NOMO-1 treated with DMSO at 0.1 percent for 48 hours (cell line): ENCODE measurements at regions not wholly inside any gene's neighbourhood (a gene's known extent, or its start where the extent isn't known, plus 50 kb on each side); places are given as distances from the start of the nearest gene placed in this dataset.

Experiments used
- DNase-seq: peaks from one replicate; lab custom pipeline; 2025; ENCODE audit not compliant: unreplicated experiment; lab: John Stamatoyannopoulos, UW

DNA sequence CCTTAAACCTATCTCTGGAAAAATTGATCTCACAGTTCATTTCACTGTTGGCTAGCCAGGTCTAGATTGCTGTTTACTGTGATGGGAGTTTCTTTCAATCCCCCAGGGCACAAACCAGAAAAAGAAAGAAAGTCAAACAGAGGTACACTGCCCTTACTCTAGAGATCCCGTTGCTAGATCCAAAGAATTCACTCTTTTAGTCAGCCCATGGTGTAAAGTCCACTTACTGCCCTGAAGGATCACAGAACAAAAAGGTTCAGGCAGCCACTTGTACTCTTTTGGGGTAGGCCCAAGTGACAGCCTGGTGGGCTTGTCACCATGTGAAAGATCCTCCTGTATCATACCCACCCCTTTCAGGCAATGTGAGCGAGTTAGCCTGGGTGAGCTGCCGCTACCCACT, 162.6 kb upstream of the CCDC179 start:
- no peak for DNase-seq

DNA sequence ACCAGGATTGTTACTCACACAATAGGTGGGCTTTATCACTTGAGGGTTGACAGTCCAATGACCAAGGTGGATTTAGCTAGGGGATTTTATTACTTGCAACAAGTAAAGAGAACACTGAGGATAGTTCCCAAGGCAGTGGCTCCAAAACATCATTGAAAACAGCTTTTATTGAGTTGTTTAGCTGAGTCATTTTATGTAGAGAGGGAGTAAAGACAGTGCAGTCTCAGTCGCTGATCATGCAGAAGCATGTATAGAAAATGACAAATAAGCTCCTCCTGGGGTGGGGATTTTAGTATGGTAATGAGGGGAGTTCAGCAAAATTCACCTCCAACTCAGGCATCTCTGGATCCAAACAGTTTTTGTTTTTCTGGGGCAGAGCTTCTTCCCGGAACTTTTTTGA, 163.0 kb upstream of the CCDC179 start:
- DNase-seq = no peak

DNA sequence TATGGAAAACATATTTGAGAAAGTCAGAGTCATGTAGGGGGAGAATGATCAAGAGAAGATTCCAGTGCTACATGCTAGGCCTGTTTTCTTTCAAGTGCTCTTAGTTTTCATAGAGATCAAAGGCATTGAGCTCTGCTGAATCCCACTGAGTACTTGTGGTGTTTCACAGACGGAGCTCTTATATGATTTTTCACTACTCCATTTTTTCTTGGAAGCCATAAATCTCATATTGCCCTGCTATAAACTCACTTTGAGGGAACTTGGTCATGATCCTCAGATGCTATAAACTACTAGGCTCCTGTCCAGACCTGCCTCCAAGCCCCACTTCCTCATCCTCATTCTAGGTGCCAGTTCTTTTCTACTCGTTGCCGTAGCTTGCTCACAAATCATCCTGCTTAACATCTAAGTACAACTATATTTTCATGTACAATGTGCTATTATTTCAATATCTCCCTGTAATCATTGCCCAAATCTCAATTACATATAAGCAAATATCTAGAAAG, 180.8 kb upstream of the CCDC179 start:
- peak; percentile 5 for DNase-seq

DNA sequence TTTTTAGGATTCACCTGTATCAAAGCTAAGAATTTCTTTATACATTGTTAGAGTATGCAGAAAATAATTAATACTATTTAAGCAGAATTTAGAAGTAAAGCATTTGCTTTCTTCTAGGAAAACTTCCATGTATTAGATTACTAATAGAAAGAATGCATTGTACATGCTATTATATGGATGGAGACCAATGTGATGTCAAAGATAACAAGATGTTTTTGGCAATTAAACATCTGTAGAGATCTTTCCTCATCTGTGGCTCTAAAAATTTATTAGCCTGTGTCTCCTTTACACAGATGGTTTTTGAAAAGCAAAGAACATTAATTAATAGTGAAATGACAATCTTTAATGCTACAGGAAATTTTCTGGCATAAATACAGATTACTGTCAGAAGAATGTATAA, 198.4 kb upstream of the CCDC179 start:
- DNase-seq = no peak

- DNase-seq = no peak
Observed at GRCh38 chr11:23063276-23063675, 203.0 kb upstream of the CCDC179 start.

DNA sequence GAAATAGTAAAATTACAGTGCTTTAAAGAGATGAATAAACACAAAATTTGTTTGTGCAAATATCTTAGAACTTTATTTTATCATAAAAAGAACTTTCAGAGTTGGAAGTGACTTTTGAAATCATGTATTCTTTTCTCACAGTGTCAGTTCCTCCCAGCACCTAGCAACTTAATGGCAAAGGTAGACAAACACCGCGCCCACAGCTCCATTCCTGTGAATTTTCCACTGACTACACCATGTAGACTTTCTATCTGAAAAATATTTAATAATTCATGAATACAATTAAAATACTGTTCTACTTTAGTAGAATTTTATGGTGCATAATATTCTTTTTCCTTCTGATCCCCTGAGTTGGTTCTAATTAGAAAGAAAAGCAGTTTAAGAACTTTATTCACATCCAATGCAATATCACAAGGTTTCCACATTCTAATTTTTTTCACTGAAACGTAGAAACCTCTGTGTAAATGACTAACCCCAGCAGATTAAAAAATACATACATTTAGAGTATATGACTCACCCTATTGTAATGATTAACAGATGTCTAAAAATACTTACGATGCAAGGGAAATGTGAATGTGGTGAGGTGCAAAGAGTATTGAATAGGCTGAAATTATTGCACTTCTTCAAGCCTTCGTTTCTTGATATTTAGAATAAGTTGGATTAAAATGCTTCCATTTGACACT, 218.2 kb upstream of the CCDC179 start:
- no peak for DNase-seq

DNA sequence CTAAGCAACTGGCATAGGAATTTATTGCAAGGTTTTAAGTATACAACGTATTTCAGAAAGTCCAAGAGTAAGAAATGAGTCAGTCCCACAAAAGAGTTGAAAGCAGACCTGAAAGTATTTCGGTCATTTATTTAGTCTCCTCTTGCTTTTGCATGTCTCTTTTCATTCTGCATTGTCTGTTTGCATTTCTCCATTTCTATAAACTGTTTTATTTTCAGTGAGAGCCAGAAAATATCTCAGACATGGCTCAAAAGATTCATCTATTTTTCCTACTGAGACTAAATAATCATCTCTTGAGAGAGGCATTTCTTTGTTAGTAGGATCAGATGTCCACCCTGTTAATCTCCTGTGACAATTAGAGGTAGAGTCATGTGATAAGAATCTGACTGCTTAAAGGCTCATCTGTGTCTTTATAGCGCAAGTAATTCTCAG, 219.1 kb upstream of the CCDC179 start:
- no peak for DNase-seq

DNA sequence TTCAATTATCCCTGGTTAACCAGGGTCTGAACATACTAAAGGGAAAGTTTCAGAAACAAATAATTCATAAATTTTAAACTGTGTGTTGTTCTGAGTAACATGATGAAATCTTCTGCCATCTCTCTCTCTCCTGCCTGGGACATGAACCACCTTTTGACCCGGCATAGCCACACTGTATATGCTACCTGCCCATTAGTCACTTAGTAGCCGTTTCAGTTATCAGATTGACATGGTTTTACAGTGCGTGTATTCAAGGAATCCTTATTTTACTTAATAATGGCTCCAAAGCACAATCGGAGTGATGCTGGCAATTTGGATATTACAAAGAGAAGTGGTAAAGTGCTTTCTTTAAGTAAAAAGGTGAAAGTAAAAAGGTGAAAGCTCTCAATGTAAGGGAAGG, 227.1 kb upstream of the CCDC179 start:
- no peak for DNase-seq

DNA sequence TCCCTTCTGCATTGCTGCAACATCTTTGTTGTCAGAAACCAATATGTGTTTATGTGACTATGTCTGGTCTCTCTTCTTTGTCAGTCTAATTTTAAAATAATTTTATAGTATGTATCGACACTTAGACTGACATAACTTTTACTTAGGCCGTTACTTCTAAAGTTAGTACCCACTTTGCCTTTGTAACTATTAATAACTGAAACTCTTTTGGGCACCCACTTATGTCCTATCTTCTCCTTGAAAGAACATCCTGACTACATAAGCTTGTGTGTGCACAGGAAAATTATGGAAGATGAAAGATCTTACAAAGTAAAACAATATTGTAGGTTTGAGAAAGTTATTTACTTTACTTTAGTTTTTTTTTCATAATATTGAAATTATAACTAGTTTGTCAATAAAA, 230.4 kb upstream of the CCDC179 start:
- DNase-seq = no peak

GRCh38 chr11:23095650-23096189, 235.4 kb upstream of the CCDC179 start:
- no peak for DNase-seq

GRCh38 chr11:23097891-23098290, 237.6 kb upstream of the CCDC179 start:
- DNase-seq = peak; percentile 0

- DNase-seq = no peak
Observed at GRCh38 chr11:23099256-23099655, 239.0 kb upstream of the CCDC179 start.

DNA sequence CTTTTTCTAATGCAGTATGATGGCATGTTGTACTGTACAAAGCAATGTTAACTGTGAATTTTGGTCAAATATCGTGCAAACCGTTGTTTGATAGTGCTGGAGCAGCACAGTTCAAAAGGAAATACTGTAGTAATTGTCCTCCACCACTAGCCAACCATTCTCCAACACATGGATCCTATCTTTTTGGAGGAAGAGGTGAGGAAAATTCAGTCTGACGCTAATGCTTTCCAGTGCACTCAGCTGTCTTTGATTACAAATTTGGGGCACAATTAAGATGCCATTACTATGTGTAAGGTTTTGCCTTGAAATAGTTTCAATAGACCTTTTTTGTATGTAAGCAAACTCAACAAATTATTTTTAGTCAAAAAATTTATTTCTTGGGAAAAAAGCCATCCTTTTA, 240.5 kb upstream of the CCDC179 start:
- DNase-seq = no peak

GRCh38 chr11:23103416-23103815, 243.1 kb upstream of the CCDC179 start:
- no peak for DNase-seq

GRCh38 chr11:23111527-23111926, 251.3 kb upstream of the CCDC179 start:
- no peak for DNase-seq

- DNase-seq = no peak
Observed at GRCh38 chr11:23112390-23112789, 252.1 kb upstream of the CCDC179 start.

GRCh38 chr11:23112987-23113886, 253.0 kb upstream of the CCDC179 start:
- peak; percentile 5 for DNase-seq

GRCh38 chr11:23113887-23114216, 253.6 kb upstream of the CCDC179 start:
- no peak for DNase-seq

DNA sequence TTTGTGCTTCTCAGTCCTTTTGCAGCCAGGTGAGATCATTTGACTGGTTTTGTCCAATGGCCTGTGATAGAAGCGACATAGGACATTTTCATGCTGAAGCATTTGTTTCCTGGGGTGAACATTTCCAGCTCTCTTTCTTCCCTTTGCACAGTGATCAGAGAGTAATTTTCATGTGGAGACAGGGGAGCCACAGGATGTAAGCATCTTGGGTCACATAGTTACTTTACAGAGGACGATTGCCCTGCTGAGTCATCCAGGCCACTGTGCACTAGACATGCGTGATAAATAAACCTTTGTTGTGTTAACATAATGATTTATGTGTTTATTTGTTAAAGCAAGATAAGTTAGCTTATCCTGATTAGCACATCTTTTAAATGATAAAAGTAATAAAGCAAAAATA, 263.5 kb upstream of the CCDC179 start:
- DNase-seq = no peak

DNA sequence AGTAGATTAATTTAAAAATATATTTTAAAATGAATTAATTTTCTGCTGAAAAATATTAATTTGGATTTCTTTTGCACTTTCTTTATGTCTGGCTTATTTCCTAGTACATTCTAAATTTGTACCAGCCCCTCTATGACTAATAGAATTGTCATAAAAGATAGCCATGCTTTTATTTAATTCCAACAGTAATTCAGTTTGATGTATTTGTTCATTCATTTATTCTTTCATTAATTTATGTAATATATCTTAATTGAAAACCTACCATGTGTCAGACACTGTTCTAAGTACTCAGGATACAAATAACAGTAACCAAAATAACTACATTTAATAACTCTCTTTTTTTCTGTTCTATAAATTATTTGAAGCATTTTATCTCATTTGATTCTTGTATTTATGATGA, 264.0 kb upstream of the CCDC179 start:
- no peak for DNase-seq

GRCh38 chr11:23124996-23125395, 264.7 kb upstream of the CCDC179 start:
- DNase-seq = no peak

- DNase-seq = no peak
Observed at GRCh38 chr11:23127706-23128105, 267.4 kb upstream of the CCDC179 start.
